ENCODE measurements at regions not wholly inside any gene's neighbourhood (a gene's known extent, or its start where the extent isn't known, plus 50 kb on each side); places are given as distances from the start of the nearest gene placed in this dataset.

GRCh38 chr13:97696921-97697320 is 256.6 kb upstream of the IPO5 start:
- H3K4me3 ChIP-seq, result no peak overlapping the region
- no peak for TF ChIP-seq ZNF462 (CRISPR knock-in tag; IDR thresholded peaks at IDR 0.05)
- no peak for TF ChIP-seq NANOG (IDR thresholded peaks at IDR 0.05; ENCODE audit: borderline replicate concordance)
- TF ChIP-seq POLR2AphosphoS5 (IDR thresholded peaks at IDR 0.05; ENCODE audit: low read depth), result no peak
- TF ChIP-seq, protein P1, sequence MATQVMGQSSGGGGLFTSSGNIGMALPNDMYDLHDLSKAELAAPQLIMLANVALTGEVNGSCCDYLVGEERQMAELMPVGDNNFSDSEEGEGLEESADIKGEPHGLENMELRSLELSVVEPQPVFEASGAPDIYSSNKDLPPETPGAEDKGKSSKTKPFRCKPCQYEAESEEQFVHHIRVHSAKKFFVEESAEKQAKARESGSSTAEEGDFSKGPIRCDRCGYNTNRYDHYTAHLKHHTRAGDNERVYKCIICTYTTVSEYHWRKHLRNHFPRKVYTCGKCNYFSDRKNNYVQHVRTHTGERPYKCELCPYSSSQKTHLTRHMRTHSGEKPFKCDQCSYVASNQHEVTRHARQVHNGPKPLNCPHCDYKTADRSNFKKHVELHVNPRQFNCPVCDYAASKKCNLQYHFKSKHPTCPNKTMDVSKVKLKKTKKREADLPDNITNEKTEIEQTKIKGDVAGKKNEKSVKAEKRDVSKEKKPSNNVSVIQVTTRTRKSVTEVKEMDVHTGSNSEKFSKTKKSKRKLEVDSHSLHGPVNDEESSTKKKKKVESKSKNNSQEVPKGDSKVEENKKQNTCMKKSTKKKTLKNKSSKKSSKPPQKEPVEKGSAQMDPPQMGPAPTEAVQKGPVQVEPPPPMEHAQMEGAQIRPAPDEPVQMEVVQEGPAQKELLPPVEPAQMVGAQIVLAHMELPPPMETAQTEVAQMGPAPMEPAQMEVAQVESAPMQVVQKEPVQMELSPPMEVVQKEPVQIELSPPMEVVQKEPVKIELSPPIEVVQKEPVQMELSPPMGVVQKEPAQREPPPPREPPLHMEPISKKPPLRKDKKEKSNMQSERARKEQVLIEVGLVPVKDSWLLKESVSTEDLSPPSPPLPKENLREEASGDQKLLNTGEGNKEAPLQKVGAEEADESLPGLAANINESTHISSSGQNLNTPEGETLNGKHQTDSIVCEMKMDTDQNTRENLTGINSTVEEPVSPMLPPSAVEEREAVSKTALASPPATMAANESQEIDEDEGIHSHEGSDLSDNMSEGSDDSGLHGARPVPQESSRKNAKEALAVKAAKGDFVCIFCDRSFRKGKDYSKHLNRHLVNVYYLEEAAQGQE (IDR thresholded peaks at IDR 0.05; ENCODE audit: unreplicated experiment), result no peak
- H4K20me1 ChIP-seq (replicated peaks; ENCODE audit: insufficient read depth), result no peaks in the 10 kb centered on the region
- Mint-ChIP-seq H3K27ac (no peak overlapping the region), H3K9me3 (no peaks in the 10 kb centered on the region), H3K27me3 (ENCODE audit: insufficient read depth, low read depth, poor library complexity) (peaks cover 2% of the 10 kb centered on the region), H3K4me3 (no peak overlapping the region), H3K4me1 (no peaks in the 10 kb centered on the region), H3K36me3 (ENCODE audit: low read depth) (no peaks in the 10 kb centered on the region)
- H3K9me2 ChIP-seq (ENCODE audit: insufficient read depth), result no peaks in the 10 kb centered on the region; the same call in 1 of the 2 replicates
- no peaks in the 10 kb centered on the region for H3K4me1 ChIP-seq (ENCODE audit: insufficient read depth)
- H2AFZ ChIP-seq, result no peak overlapping the region
- no peaks in the 10 kb centered on the region for H3F3A ChIP-seq (replicated peaks; ENCODE audit: low read depth)
- H3K36me3 ChIP-seq (ENCODE audit: insufficient read depth), result no peaks in the 10 kb centered on the region
- ATAC-seq (no peak), DNase-seq (ENCODE audit: low spot score) (no peak)
- no peaks in the 10 kb centered on the region for H3K79me2 ChIP-seq (replicated peaks; ENCODE audit: insufficient read depth)
- H3K27me3 ChIP-seq (ENCODE audit: insufficient read depth), result no peaks in the 10 kb centered on the region
- H3K4me2 ChIP-seq, result no peak overlapping the region
- no peak overlapping the region for H3K27ac ChIP-seq (ENCODE audit: low read depth)
